Dedifferentiated amniotic fluid mesenchymal stem cell (primary cell): ENCODE measurements at regions not wholly inside any gene's neighbourhood (a gene's known extent, or its start where the extent isn't known, plus 50 kb on each side); places are given as distances from the start of the nearest gene placed in this dataset.
A peak's percentile ranks its signal among the peaks of the same experiment; 100 is the strongest.

Experiments
- DNase-seq: peaks from one replicate; pipeline ENCODE4 v3.0.0-alpha.2; 2016; ENCODE audit errors: extremely low spot score

GRCh38 chr9:80012557-80013330 is 441.0 kb downstream of the TLE4 start:
- no peak for DNase-seq

DNA sequence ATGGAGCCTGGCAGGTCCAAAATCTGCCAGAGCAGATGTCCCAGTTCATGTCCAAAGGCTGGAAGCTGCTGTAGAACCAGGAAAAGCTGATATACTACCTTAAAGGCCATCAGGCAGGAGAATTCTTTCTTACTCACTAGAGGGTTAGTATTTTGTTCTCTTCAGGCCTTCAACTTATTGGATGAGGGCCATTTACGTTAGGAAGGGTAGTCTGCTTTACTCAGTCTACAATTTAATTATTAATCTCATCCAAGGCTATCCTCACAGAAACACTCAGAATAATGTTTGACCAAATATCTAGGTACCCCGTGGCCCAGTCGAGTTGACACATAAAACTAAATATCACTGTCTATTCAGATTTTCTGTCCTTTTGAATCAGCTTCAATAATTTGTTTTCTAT is 437.4 kb downstream of the TLE4 start:
- no peak for DNase-seq

- DNase-seq = no peak
Observed at GRCh38 chr9:80004714-80005113, 432.9 kb downstream of the TLE4 start.

DNA sequence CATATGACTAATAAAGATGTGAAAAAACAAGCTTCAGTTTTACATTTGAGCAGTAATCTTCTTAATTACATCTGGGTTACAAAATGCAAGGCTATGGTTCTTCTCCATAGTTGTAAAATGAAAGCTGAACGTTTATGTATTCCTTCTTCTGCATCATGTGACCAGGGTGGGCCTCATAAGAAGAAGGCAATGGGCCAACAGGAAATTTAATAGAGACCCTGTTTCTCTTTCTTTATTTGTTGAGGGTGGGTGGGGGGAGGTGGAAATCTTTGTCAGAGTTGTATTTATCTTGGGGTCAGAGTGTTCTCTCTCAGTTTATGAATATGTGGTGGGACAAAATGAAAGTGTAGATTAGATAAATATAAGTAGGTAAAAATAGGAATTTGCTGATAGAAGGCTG is 418.8 kb downstream of the TLE4 start:
- no peak for DNase-seq

DNA sequence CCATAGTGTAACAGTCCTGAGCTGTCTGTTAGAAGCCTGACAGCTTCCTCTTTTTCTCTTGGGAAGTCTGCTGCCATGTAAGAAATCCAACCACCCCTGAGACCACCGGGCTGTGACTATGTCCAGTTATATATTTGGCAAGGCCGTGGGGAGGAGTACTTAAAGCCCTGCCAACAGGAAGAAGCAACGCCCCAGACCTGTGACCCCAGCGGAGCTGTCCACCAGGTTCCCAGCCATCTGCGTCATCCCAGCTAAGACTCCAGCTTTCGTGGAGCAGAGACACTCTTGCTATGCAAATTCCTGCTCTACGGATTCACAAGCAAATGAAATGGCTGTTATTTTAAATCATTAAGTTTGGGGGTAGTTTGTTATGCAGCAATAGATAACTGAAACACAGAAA is 417.3 kb downstream of the TLE4 start:
- DNase-seq = no peak

DNA sequence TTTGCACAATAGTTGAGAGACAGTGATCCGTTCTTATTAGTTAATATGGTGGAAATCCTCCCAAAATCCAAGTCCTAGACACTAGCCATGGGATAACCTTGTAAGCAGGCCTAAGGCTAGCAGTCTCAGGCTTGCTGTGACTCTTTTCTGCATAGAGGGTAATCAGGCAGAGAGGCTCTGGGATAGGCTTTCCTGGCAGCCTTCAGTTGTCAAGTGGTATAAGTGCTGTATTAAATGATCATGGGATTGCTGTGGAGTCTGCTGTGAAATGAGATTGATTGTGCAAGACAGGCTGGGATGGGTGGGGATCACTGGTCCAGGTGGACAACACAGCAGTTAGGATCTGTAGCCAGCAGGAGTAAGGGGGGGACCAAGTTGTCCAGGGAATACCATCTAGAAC is 416.4 kb downstream of the TLE4 start:
- DNase-seq = no peak

DNA sequence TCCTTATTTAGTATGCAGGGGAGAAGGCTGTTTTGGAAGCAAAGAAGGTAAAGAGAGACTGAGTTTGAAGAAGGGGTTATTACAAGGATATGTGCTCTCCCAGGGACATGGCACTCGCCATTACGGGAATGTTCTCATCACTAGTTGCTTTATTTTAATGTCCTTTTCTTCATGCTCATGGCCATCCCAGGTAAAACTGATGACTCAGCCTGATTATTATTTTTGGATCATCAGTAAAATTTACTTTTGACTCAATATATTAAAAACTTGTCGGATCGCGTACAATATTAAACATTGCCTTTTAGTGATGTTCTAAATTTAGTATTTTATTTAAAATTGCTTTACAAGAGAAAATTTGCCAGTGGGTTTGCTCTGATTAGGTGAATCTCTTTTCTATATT is 414.7 kb downstream of the TLE4 start:
- DNase-seq = no peak

DNA sequence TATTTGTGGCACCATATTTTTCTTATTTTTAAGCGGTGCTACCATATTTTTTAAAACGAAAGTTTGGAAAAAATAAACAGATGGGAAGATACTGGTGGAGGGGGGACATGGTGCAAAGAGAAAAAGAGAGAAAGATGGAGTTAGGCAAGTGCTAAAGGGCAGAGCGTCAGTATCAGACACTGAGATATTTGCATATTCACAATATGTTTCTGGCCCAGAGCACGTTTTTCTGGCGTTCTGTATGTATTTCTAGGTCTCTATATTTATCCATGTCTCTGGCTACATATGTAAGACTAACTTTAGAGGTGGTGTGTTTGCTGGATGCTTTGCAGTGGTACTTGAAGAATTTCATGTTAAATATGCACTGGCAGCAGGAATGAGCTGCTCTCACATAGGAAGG is 414.0 kb downstream of the TLE4 start:
- DNase-seq = no peak

DNA sequence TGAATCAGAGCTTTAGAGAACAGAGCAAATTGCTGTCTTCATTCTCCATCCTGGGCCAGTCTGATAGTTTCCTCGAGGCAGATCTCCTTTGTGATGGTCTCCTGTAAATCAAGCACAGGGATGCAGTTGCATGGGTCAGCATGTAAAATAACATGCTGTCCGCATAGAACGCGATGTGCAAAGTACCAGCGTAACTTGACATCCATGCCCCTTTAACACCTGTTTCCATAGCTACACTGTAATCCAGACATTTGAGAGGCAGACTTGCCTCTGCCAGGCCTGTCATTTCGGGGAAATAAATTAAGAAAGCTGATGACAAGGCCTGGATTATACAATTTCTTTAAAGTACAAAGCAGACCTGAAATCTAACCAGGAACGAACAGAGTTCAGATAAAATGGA is 413.5 kb downstream of the TLE4 start:
- no peak for DNase-seq

DNA sequence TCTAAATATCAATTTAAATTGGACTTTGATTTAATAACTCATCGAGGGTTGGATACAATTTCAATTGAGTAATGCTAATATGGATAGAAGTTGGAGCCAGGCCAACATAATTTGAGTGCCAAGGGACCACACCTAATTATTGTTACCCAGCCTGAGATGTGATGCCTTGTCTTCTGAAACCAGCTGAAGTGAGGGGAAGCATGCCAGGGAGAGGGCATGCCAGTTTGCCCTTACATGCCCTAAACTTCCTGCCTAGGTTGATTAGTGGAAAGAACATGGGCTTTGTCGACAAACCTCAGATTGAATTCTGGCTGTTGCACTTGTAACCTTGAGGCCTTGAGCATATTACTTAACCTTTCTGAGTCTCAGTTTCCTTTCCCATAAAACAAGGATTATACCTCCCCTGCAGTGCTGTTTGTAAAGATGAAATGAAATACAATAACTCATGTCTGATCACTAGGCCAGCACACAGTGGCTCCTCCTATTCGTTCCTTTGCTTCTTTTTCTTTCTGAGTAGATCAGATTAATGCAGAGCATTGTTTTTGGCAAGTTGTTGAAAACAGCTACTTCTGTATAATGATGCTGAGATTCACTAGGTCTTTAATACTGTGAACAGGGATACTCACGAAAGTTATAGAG is 412.8 kb downstream of the TLE4 start:
- DNase-seq = no peak

DNA sequence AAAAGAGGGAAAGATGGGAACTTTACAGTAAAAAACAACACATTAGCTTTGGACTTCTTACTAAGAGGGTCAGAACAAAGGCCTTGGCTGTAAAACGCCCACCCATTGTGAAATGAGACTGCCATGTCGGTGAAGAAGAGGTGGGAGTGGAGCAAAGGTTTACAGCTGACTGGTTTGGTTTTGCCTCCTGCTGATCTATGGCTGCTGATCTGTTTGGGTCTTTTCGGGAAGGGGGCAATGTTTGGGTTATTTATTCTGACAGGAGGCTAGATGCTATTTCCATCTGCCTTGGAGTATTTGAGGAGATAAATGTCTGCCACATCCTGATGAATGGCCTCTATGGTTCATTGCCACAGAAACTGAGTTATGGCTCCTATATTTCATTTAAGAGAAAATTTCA is 408.7 kb downstream of the TLE4 start:
- DNase-seq = no peak

DNA sequence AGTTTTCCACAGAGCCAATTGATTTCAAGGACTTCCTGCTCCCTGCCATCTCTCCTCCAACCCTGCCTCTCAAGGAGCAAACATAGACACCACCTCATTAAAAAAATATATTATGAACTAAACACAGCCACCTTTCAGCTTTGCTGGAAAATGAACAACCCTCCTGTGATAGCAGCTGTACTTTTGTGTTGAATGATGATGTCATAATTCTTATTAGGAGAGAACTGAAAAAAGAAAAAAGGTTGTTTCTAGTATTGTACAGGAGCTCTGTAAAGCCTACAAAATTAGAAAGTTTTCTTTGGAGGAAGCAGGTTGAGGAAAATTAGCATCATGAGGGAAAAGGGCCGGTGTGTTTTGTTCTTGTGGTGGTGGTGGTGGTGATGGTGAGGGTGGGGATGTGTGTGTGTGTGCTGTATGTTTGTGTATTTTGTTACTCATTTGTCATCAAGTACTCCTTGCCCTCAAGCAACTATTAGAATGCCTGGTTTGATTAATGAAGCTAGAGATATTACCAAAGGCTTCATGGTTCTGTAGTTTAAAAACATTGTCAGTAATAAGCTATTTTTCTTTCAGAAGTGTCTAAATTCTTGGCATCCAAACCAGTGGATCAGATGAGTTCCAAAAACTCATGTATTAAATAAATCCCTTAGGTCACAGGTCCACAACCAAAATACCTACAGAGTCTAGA is 405.9 kb downstream of the TLE4 start:
- DNase-seq = no peak

GRCh38 chr9:79977074-79977435 is 405.3 kb downstream of the TLE4 start:
- no peak for DNase-seq

DNA sequence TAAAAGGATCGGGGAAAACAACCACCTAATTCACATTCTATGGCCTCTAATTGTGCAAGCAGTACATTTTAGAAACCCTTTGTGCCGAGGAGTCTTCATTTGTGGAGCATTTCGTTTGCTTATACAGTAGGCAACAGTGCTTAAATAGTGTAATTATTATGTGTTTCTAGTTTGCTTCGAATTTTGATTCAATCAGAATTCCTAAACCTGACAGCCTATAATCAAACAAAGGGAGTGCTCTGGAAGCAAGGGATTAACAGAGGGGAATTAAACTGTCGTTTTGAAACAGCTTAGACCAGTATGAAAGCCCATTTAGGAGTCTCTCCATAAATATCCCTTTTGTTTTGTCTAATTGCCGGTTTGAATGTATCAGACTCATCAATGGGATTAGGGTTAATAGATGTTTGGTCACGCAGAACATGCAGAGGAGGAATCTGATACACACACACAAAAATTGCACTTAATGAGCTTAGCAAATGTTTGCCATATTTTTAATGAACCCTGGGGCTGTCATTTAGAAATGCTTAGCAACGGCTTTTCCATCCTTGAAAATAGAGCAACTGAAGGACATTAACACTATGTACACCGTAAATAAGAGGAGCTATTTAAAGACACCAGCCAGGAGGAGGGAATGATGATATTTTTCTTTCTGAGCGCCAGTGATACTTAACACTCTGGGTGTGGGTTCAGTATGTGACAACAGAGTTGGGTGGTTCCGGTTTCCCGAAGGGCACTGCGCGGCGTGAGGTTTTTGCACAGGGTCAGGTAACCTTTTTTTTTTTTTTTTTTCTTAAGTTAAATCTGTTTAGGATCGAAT is 404.7 kb downstream of the TLE4 start:
- DNase-seq = no peak

DNA sequence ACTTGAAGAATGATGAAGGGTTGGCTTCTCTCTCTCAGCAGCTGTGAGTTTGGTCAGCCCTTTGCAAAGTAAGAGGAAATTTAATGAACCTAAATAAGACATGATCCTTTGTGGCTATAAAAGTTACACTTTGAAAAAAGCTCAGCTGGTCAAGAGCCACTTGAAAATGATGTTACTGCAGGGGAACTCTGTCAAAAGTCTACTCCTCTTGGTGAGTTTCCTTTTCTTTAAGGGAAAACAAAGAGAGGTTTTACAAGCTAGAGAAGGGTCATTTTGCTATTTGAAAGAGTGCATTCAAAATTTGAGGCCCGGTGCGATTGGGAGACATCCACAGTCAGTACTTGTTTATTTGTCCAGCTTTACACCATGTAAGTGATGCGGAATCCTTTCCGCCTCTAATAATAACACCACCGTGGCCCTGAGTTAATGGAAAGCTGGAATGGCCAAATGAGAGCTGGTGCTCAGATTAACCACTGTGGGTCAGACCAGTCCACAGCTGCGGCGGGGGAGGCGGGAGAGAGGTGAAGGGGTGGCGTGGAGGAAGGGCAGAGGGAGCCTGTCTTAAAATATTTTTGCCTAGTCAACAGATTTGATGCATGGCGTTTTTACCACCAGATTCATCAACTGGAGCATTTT is 404.0 kb downstream of the TLE4 start:
- no peak for DNase-seq

- no peak for DNase-seq
Observed at GRCh38 chr9:79974806-79975422, 403.1 kb downstream of the TLE4 start.

- no peak for DNase-seq
Observed at GRCh38 chr9:79973627-79974026, 401.9 kb downstream of the TLE4 start.

DNA sequence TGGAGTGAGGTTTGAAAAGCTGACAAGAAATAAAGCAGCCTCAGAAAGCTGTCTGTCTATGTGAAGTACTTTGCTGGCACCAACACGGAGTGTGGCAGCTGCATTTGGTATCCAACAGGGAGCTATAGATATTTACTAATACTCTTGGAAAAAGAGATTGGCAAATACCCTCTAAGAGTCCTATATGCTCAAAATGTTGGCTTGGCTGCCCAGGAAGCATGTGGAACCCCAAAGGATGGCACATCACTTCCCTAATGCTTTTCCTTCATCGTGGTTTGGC is 398.3 kb downstream of the TLE4 start:
- DNase-seq = no peak

- no peak for DNase-seq
Observed at GRCh38 chr9:79969393-79970145, 397.8 kb downstream of the TLE4 start.

- DNase-seq = no peak
Observed at GRCh38 chr9:79968533-79968932, 396.8 kb downstream of the TLE4 start.

- DNase-seq = peak; percentile 44
Observed at GRCh38 chr9:79962836-79963235, 391.1 kb downstream of the TLE4 start.
